SHP77 (cell line): ENCODE measurements at regions not wholly inside any gene's neighbourhood (a gene's known extent, or its start where the extent isn't known, plus 50 kb on each side); places are given as distances from the start of the nearest gene placed in this dataset.
"Not testable (repeated sequence)": the region's sequence is repeated elsewhere in the genome, so short reads cannot be mapped to it uniquely, and the experiment has no call there.

Experiments used
- DNase-seq, 2 experiments: peaks; one replicate each; lab custom pipeline; 2025; lab: John Stamatoyannopoulos, UW

- DNase-seq: no peak
Observed at GRCh38 chr20:23299673-23300050, 50.9 kb upstream of the NXT1 start.

GRCh38 chr20:23298926-23299672 lies 51.5 kb upstream of the NXT1 start:
- no peak for DNase-seq

DNA sequence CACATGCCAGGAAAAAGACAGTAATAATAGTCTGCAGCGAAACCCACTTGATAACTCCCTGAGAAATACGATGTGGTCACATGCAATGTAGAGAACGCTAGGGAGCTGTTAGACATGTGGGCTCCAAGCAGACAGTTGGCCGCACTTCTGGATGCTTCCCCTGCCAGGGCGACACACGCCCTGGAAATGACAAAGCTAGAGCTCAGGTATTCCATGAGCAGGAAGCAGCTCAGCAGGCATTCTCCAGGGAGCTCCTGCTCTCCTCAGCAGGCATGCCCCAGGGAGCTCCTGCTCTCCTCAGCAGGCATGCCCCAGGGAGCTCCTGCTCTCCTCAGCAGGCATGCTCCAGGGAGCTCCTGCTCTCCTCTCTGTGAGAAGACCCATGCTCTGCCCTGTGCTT lies 52.4 kb upstream of the NXT1 start:
- DNase-seq: no peak

- no peak for DNase-seq
Observed at GRCh38 chr20:23296841-23297701, 53.5 kb upstream of the NXT1 start.

DNA sequence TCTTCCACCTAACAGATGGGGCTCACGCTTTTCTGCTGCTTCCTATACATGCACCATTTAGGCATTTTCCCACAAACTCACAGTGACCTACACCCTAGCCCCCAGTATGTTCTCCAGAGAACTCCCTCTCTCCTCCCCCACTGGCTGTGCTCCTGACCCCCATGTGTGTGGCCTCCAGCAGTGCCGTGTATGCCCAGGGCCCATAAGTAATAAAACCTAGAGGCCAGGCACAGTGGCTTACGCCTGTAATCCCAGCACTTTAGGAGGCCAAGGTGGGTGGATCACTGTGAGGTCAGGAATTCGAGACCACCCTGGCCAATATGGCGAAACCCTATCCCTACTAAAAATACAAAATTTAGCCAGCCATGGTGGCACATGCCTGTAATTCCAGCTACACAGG lies 54.7 kb upstream of the NXT1 start:
- DNase-seq: no peak

GRCh38 chr20:23294671-23295070 lies 55.9 kb upstream of the NXT1 start:
- DNase-seq: no peak

- DNase-seq: no peak
Observed at GRCh38 chr20:23294166-23294565, 56.4 kb upstream of the NXT1 start.

DNA sequence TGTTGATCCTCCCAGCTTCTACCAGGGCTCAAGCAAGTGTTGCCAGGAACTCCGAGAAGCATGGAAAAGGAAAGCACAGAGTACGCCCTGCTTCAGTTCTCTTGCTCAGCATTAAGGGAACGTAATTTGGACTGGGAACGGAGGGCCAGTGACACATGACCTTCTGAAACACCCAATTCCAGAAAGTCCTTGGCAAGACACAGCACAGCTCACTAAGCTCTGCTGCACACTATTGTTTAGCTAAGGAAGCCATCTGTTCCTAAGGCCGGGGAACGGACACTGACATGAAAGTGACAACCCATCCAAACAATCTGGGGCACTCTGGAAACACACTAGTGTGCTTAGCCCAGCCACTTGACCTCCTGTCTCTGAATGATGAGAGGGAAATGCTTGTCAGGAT lies 56.9 kb upstream of the NXT1 start:
- DNase-seq: no peak

DNA sequence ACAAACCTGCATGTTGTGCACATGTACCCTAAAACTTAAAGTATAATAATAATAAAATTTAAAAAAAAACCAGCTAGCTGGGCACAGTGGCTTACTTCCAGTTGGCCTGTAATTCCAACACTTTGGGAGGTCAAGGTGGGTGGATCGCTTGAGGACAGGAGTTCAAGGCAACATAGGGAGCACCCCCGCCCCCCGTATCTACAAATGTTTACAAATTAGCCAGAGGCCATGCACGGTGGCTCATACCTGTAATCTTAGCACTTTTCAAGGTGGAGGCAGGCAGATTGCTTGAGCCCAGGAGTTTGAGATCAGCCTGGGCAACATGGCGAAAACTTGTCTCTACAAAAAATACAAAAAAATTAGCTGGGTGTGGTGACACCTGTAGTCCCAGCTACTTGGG lies 58.3 kb upstream of the NXT1 start:
- not testable (repeated sequence) for DNase-seq

- DNase-seq: no peak
Observed at GRCh38 chr20:23291575-23292240, 58.9 kb upstream of the NXT1 start.

DNA sequence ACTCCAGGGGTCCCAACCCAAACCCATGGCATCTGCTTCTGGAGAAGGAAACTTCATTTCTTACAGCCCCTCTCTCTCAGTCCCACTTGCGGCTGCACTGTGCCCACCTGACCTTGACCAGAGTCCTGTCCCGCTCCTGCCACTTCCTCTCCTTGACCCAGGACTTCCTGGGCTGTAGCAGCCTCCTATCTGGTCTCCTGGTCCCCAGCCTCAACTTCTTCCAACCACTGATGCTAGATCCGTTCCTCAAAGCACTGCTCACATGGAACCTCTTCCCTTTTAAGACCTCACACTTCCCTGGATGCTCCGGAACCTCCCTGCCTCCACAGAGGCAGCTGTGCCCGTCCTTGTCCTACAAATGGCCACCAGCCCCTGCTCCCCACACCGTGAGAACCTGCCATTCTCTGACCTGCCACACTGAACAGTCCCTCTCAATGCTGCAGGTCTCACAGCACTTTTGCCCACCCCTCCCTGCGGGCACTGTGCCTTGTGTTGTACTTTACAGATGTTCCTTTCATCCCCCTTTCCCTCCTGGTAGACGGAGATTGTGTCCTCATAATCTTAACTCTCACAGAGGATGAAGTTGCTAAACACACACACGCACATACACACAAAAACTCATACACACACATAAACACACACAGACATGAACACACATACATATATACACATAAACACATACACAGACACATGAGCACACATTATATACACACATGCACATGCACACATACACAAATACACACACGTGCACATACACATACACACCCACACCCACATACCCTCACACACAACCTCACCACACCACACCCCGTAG lies 59.6 kb upstream of the NXT1 start:
- no peak for DNase-seq

DNA sequence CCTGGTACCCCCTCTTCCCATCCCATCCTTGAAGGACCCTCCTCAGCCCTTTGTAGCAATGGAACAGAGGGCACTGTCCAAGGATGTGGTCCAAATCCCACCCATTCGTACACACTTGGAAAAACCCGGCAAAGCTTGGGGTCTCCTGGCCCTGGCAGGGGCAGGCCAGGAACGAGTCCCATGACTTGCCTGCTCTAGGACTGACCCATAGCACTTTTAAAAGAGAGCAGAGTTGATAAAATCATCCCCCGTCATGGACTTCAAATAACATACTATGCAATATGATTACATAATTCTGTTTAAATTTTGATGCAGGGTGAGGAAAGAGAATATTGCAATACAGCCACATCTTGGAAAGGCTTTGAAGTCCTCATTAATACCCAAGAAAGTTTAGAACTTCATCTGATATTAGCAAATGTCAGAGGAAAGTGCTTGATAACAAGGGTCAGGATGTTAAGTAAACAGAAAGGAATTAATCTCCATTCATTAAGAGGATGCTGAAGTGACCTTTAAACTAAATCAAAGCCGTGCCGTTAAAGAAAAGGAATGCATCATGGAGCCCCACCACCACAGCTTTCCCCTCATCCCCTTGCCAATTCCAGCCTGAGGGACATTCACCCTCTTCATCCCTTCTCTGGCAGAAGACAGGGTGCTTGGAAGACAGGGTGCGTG lies 60.7 kb upstream of the NXT1 start:
- no peak for DNase-seq

- no peak for DNase-seq
Observed at GRCh38 chr20:23289249-23289648, 61.3 kb upstream of the NXT1 start.

GRCh38 chr20:23287354-23288190 lies 63.0 kb upstream of the NXT1 start:
- DNase-seq: no peak

GRCh38 chr20:23286346-23286745 lies 64.2 kb upstream of the NXT1 start:
- DNase-seq: no peak

GRCh38 chr20:23285536-23285935 lies 65.1 kb upstream of the NXT1 start:
- DNase-seq: no peak

DNA sequence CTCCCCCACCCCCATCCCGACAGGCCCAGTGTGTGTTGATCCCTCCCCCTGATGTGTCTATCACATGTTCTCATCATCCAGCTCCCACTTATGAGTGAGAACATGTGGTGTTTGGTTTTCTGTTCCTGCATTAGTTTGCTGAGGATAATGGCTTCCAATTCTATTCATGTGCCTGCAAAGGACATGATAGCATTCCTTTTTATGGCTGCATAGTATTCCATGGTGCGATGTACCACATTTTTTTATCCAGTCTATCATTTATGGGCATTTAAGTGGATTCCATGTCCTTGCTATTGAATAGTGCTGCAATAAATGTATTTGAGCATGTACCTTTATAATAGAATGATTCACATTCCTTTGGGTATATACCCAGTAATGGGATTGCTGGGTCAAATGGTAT lies 66.6 kb upstream of the NXT1 start:
- DNase-seq: no peak

- DNase-seq: no peak
Observed at GRCh38 chr20:23283096-23283850, 67.3 kb upstream of the NXT1 start.

DNA sequence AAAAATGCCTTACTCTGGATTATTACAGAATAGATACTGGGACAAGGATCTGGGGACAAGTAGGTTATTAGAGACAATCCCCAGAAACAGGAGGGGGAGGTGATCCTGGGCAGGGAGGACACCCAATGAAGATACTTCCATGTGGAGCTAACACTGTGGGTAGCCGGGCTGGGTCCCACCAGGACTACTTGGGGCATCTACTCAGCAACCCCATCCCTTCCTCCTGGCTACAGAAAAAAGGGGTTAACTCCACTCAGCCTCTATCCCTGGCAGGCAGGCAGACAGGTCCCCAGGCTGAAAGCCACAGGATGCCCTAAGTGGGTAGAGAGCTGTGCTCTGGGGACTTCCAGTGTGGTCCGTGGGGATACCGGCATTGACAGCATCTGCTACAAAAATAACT lies 68.0 kb upstream of the NXT1 start:
- no peak for DNase-seq

DNA sequence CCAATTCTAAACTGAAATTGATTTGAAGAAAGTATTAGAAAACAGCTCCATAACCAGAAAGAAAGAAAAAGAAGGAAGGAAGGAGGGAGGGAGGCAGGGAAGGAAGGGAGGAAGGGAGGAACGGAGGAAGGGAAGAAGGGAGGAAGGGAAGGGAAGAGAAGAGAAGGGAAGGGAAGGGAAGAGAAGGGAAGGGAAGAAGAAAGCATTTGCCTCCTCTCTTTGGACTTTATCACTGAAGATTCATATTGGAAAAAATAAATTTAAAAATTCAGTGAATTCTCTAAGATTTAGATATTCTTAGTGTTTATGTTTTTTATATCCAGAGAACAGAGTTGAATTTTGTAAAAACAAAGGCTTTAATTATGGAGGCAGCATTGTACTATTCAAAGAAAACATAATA lies 68.5 kb upstream of the NXT1 start:
- no peak for DNase-seq
